ENCODE measurements at regions not wholly inside any gene's neighbourhood (a gene's known extent, or its start where the extent isn't known, plus 50 kb on each side); places are given as distances from the start of the nearest gene placed in this dataset.
"Not testable (repeated sequence)": the region's sequence is repeated elsewhere in the genome, so short reads cannot be mapped to it uniquely, and the experiment has no call there.

DNA sequence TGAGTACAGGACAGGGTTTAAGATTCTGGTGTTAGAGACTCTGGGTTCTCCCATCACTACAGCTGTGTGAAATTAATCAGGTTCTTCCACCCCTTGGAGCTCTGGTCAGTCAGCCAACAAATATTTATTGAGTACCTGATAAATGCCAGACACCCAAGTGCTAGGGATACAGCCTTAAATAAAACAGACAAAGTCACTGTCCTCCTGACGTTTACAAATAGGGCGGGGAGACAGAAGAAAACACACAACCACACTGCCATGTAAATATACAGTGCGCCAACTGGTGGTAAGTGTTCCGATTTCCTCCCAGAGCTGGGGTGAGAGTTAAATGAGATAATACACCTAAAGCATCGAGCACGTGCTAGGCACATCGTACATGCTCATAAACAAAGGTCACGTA is 121.0 kb downstream of the COPRS start:
- H3K27ac ChIP-seq, result peak overlapping the region; percentile 1 to 51
- TF ChIP-seq, protein P1, sequence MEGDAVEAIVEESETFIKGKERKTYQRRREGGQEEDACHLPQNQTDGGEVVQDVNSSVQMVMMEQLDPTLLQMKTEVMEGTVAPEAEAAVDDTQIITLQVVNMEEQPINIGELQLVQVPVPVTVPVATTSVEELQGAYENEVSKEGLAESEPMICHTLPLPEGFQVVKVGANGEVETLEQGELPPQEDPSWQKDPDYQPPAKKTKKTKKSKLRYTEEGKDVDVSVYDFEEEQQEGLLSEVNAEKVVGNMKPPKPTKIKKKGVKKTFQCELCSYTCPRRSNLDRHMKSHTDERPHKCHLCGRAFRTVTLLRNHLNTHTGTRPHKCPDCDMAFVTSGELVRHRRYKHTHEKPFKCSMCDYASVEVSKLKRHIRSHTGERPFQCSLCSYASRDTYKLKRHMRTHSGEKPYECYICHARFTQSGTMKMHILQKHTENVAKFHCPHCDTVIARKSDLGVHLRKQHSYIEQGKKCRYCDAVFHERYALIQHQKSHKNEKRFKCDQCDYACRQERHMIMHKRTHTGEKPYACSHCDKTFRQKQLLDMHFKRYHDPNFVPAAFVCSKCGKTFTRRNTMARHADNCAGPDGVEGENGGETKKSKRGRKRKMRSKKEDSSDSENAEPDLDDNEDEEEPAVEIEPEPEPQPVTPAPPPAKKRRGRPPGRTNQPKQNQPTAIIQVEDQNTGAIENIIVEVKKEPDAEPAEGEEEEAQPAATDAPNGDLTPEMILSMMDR (IDR thresholded peaks at IDR 0.05), result no peak

DNA sequence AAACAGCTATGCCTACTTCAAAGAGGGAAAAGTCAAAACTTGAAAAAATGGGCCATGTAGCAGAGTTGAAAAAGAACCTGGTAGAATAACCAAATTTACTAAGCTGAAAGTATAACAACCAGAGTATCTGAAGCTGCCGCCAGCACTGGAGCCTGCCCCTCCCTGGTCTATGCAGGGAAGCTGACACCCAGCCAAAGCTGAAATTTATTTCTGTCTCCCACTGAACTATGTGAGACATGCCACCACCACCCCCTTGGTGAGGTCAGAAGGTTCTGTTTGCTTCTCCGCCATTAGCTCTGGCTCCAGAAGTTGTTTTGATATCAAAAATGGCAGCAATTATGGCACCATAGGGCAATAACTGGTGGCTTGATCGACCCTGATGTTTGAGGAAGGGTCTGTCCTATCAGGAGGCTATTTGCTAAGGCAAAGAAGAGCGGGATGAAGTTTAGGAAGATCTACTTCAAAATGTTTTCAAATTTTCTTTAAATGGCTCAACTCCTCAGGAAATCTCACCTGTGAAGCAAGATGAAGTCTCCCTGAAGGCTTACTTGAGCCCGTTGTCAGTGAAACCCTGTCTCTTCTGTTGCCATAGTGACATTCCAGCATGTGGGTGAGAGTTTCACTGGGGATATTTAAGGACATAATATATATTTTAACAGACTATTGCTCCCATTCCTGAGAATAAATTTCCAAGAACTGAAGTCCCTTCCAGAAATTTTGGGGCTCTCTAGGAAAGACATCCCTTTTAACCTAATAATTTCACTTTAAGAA is 122.0 kb downstream of the COPRS start:
- no peak for DNase-seq (ENCODE audit: low spot score)
- TF ChIP-seq, protein P1 (IDR thresholded peaks at IDR 0.05), result no peak
- H3K27ac ChIP-seq, result peak overlapping the region; percentile 31 to 78
- H3K4me3 ChIP-seq, result no peak overlapping the region

More for the DNA sequence above, 121.0 kb downstream of the COPRS start:
- no peak for DNase-seq (ENCODE audit: low spot score)
- no peak overlapping the region for H3K4me3 ChIP-seq

DNA sequence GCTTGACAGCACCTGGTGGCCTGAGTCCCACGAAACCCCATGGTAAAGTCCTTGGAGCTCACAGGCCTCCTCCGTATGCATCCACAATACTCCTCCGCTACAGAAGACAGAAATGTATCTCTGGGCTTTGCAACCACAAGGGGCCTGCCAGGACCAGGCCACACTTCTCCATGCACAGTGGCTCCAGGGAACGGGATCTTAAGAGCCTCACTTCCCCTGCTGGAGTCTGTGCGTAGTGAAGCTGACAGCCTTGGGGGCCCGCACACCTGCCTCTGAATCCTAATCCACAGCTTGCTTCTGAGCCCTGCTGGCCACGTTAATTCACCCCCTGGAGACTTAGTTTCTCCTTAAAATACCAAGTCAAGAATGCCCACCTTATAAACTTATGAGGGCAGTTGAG is 125.7 kb downstream of the COPRS start:
- TF ChIP-seq, protein P1 (IDR thresholded peaks at IDR 0.05), result no peak
- H3K4me3 ChIP-seq, result no peak overlapping the region
- no peak overlapping the region for H3K27ac ChIP-seq
- DNase-seq (ENCODE audit: low spot score), result no peak

DNA sequence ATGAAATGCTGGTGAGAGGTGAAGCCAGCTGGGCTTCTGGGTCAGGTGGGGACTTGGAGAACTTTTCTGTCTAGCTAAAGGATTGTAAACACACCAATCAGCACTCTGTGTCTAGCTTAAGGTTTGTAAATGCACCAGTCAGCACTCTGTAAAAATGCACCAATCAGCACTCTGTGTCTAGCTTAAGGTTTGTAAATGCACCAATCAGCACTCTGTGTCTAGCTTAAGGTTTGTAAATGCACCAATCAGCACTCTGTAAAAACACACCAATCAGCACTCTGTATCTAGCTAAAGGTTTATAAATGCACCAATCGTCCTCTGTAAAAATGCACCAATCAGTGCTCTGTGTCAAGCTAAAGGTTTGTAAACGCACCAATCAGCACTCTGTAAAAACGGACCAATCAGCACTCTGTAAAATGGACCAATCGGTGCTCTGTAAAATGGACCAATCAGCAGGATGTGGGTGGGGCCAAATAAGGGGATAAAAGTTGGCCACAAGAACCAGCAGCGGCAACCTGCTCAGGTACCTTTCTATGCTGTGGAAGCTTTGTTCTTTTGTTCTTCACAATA is 127.4 kb downstream of the COPRS start:
- not testable (repeated sequence) for DNase-seq (ENCODE audit: low spot score); H3K4me3 ChIP-seq
- peak overlapping the region; percentile 33 to 54 for H3K27ac ChIP-seq

DNA sequence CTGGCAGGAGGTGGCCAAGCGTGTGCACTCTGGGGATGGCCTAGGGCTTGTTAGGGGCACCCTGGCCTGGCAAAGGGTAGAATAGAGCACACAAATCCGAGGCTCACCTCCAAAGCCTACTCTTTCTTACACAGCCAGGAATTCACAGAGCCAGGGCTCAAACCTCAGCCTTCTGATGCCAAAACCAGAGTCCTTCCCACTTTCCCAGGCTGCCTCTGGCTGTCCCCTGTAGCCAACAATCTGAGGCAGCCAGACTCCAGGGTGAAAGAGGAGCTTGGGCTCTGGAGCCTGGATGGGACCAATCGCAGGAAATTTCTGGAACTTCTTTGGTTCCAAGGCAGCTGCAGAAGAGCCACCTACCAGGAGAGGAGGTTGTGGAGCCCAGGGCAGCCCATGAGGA is 127.9 kb downstream of the COPRS start:
- H3K27ac ChIP-seq, result peak overlapping the region; percentile 33 to 54
- TF ChIP-seq, protein P1 (IDR thresholded peaks at IDR 0.05), result no peak

DNA sequence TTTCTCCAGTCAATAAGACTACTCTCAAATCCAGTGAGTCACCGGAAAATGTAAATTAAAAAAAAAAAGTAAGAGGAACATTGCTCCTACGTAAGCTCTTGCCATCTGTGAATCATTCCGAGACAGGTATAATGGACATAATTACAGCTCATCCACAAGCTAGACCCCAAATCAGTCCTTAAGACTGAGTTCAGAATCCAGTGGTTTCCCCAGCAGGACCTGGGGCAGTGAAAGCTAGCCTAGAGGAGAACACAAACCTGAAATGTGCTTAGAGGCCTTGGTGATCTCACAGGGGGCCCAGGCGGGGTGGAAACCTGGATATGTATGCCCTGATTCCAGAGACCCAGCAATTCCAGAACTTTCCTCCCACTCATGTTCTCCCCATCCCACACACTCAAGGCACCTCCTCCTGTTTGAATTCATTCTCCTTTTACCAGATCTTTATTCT is 132.0 kb downstream of the COPRS start:
- TF ChIP-seq, protein P1 (IDR thresholded peaks at IDR 0.05), result no peak
- no peak for DNase-seq (ENCODE audit: low spot score)

More for the DNA sequence above, 127.9 kb downstream of the COPRS start:
- no peak for DNase-seq (ENCODE audit: low spot score)
- no peak overlapping the region for H3K4me3 ChIP-seq

DNA sequence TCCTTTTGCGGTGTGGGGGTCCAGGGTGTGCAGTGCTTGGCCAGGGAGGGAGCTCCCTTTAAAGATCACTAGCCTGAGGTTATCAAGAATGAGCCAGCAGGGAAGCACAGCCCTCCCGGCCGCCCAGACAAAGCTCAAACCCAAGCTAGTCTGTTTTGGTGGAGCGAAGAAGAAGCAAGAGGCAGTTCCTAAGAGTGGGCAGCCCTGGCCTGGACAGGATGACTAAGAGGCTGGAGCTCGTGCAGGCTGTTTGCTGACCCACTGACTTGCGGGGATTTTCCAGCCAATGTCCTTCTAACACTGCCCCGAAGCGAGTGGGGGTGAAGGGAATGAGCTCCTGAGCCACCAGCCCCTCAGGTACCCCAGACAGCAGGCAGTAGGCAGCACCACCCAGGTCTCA is 134.4 kb downstream of the COPRS start:
- DNase-seq (ENCODE audit: low spot score), result no peak

More for the DNA sequence above, 132.0 kb downstream of the COPRS start:
- no peak overlapping the region for H3K4me3 ChIP-seq
- H3K27ac ChIP-seq, result no peak overlapping the region

More for the DNA sequence above, 134.4 kb downstream of the COPRS start:
- no peak overlapping the region for H3K4me3 ChIP-seq
- H3K27ac ChIP-seq, result peak overlapping the region; percentile 22 to 65
- TF ChIP-seq, protein P1 (IDR thresholded peaks at IDR 0.05), result no peak
